Mammary epithelial cell (primary cell): ENCODE measurements at regions not wholly inside any gene's neighbourhood (a gene's known extent, or its start where the extent isn't known, plus 50 kb on each side); places are given as distances from the start of the nearest gene placed in this dataset.

Source experiments
- CTCF ChIP-seq, 2 donors: IDR thresholded peaks in 1 of 2; conservative IDR thresholded peaks in 1 of 2; 2 replicates each; pipeline ENCODE4 v1.5.1; 2011 to 2012; ENCODE audit warnings: inconsistent platforms in 2 of 2, low read length in 2 of 2, mild to moderate bottlenecking in 2 of 2, control low read depth in 1 of 2, low read depth in 1 of 2; ENCODE audit not compliant: insufficient read depth in 1 of 2; ENCODE audit errors: extremely low read depth in 1 of 2
- EZH2 ChIP-seq: IDR thresholded peaks from 2 replicates; pipeline ENCODE4 v1.6.1; 2012; ENCODE audit warnings: low read length, inconsistent platforms, borderline replicate concordance

GRCh38 chr5:38031304-38031703, 191.5 kb upstream of the GDNF start:
- TF ChIP-seq CTCF (conservative IDR thresholded peaks at IDR 0.05 in 1 of 2, IDR thresholded peaks at IDR 0.05 in 1 of 2; ENCODE audit: extremely low read depth in 1 of 2, insufficient read depth in 1 of 2, low read depth in 1 of 2, low read length in 2 of 2) (no peak), EZH2 (no peak)
